GM21423 (cell line): ENCODE measurements at regions not wholly inside any gene's neighbourhood (a gene's known extent, or its start where the extent isn't known, plus 50 kb on each side); places are given as distances from the start of the nearest gene placed in this dataset.

Experiments
- ATAC-seq: cut with Tn5 transposase; IDR thresholded peaks from one replicate; pipeline ENCODE4 v1.9.1; 2021; ENCODE audit warnings: mild to moderate bottlenecking, moderate library complexity; ENCODE audit not compliant: unreplicated experiment

GRCh38 chr4:24070117-24070516 is 180.3 kb upstream of the PPARGC1A start:
- ATAC-seq: no peak

GRCh38 chr4:24067367-24068193 is 177.7 kb upstream of the PPARGC1A start:
- ATAC-seq: no peak

GRCh38 chr4:24065974-24066373 is 176.1 kb upstream of the PPARGC1A start:
- no peak for ATAC-seq

- ATAC-seq: no peak
Measured at GRCh38 chr4:24063731-24064130, 173.9 kb upstream of the PPARGC1A start.

- no peak for ATAC-seq
Measured at GRCh38 chr4:24060932-24061331, 171.1 kb upstream of the PPARGC1A start.

- ATAC-seq: no peak
Measured at GRCh38 chr4:24059839-24060238, 170.0 kb upstream of the PPARGC1A start.

GRCh38 chr4:24057915-24058559 is 168.2 kb upstream of the PPARGC1A start:
- no peak for ATAC-seq

- no peak for ATAC-seq
Measured at GRCh38 chr4:24056289-24056688, 166.4 kb upstream of the PPARGC1A start.

GRCh38 chr4:24055623-24056022 is 165.8 kb upstream of the PPARGC1A start:
- no peak for ATAC-seq

- ATAC-seq: no peak
Measured at GRCh38 chr4:24054910-24055309, 165.1 kb upstream of the PPARGC1A start.

- no peak for ATAC-seq
Measured at GRCh38 chr4:24053934-24054333, 164.1 kb upstream of the PPARGC1A start.

- no peak for ATAC-seq
Measured at GRCh38 chr4:24044610-24045589, 155.1 kb upstream of the PPARGC1A start.

- ATAC-seq: no peak
Measured at GRCh38 chr4:24042094-24042493, 152.2 kb upstream of the PPARGC1A start.

- ATAC-seq: no peak
Measured at GRCh38 chr4:24040811-24041210, 151.0 kb upstream of the PPARGC1A start.

- no peak for ATAC-seq
Measured at GRCh38 chr4:24033626-24034025, 143.8 kb upstream of the PPARGC1A start.

GRCh38 chr4:24032371-24032989 is 142.6 kb upstream of the PPARGC1A start:
- ATAC-seq: no peak

- no peak for ATAC-seq
Measured at GRCh38 chr4:24026596-24026995, 136.7 kb upstream of the PPARGC1A start.

- no peak for ATAC-seq
Measured at GRCh38 chr4:24024605-24025004, 134.8 kb upstream of the PPARGC1A start.

GRCh38 chr4:24024157-24024556 is 134.3 kb upstream of the PPARGC1A start:
- ATAC-seq: no peak

- ATAC-seq: no peak
Measured at GRCh38 chr4:24015782-24016181, 125.9 kb upstream of the PPARGC1A start.
